GM12892 (cell line): ENCODE measurements at regions not wholly inside any gene's neighbourhood (a gene's known extent, or its start where the extent isn't known, plus 50 kb on each side); places are given as distances from the start of the nearest gene placed in this dataset.

Experiments used
- DNase-seq: peaks from one replicate; pipeline ENCODE4 v3.0.0; 2011; ENCODE audit not compliant: insufficient read length
- FAIRE-seq: peaks from 2 replicates; lab custom pipeline; 2011; peaks lifted over from hg19 to GRCh38; lab: Jason Lieb, UNC
- POLR2A ChIP-seq: IDR thresholded peaks from 2 replicates; pipeline ENCODE4 v1.6.1; 2011; ENCODE audit warnings: low read depth, low read length, control low read depth
- POLR2AphosphoS5 ChIP-seq: IDR thresholded peaks from 2 replicates; pipeline ENCODE4 v1.6.1; 2011; ENCODE audit warnings: low read depth, low read length, control low read depth
- TAF1 ChIP-seq: IDR thresholded peaks from 2 replicates; pipeline ENCODE4 v1.6.1; 2011; ENCODE audit warnings: low read depth, mild to moderate bottlenecking, control low read depth, low read length, borderline replicate concordance

DNA sequence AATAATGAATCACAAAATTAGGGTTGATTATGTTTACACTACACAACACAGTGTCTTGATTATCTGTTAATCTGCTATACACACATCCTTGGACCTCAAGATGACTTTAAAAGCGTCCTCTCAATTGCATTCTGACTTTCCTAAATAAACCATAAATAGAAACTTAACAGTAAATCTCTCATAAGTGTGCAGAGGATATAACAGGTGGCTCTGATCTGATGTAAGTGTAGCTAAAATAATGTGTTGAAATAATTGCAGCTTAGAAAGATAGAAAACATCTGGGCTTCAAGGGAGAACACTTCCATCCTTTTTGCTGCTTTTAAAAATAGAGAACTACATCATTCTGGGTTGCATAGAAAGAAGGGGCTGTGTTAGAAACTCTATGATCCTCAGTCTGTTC is 78.4 kb upstream of the EFEMP1 start:
- FAIRE-seq (no peak), DNase-seq (no peak)
- TF ChIP-seq POLR2A: no peak
- no peak for TF ChIP-seq POLR2AphosphoS5
- no peak for TF ChIP-seq TAF1

DNA sequence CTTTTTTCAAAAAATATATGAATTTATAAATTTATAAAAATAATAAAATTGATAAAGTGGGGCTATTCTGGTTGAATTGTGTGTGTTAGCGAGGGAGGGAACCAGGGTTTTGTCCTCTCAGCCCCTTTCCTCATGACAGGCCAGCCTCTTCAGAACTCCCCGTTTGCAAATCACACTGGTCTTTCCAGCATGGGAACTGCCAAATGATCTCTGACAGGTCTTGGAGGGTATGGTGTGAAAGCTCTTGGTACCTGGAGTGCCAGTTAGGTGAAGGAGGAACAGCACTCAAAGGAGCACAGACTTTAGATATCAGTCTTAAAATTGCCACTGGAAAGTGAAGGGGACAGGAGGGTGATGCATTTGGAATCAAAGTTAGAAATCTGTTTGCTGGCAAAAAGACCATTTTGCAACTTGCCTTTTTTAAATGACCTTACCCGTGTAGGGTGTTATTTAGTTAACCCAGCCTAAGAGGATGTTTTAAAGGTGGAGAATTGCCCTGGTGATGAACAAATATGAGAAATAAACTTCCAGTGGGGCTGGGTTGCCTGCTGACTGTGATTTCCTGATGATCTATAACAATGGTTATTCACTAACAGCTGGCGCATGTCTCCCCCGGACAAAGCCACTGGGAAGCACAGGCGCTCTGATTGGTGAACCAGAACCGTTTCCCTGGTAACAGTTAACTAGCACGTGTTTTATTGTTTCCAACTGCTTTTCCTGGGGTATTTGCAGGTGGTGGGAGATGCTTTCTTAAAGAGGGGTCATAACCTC is 85.3 kb upstream of the EFEMP1 start:
- no peak for FAIRE-seq
- DNase-seq: no peak
- no peak for TF ChIP-seq POLR2AphosphoS5
- no peak for TF ChIP-seq POLR2A
- no peak for TF ChIP-seq TAF1

DNA sequence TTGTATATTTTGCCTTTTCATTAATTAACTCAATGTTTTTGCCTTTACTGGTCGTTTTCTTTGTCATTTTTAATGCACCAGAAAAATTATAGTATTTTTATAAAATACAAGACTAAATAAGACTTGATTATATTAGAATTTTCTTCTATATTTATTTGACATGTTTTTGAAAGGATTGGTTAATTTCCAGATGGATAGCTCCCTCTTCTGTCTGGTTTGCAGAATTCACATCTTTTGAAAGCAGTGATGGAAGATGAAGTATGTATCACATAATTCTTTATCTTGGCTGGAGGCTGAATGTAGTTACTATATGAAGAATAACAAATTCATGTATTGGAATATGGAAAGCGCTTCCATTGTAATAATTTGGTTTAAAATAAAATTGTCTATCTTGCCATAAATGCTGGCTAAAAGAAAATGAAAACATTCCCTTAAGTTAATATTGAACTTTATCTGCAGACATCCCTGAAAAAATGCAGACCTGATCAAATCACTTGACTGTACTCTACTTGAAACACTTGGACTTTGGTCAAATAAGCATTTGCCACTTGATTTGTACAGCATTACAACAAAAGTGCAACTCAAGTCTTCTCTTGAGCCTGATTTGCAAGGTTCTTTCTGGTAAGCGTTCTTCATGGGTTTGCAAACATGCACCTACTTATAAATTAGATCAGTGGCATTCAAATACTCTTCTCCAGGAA is 86.3 kb upstream of the EFEMP1 start:
- TF ChIP-seq TAF1: no peak
- no peak for TF ChIP-seq POLR2AphosphoS5
- TF ChIP-seq POLR2A: no peak
- DNase-seq (no peak), FAIRE-seq (no peak)

DNA sequence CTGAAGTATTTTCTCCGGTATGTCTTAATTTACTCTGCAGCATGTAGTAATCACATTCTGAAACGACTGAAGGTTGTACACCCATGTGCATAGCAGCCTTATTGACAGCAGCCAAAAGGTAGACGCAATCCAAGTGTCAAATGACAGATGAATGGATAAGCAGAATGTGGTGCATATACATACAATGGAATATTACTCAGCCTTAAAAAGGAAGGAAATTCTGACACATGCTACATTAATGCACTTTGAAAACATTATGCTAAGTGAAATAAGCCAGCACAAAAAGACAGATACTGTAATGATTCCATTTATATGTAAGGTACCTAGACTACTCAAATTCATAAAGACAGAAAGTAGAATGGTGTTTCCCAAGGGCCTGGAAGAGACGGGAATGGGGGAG is 88.0 kb upstream of the EFEMP1 start:
- no peak for FAIRE-seq
- no peak for TF ChIP-seq POLR2AphosphoS5
- TF ChIP-seq TAF1: no peak
- TF ChIP-seq POLR2A: no peak
- no peak for DNase-seq

DNA sequence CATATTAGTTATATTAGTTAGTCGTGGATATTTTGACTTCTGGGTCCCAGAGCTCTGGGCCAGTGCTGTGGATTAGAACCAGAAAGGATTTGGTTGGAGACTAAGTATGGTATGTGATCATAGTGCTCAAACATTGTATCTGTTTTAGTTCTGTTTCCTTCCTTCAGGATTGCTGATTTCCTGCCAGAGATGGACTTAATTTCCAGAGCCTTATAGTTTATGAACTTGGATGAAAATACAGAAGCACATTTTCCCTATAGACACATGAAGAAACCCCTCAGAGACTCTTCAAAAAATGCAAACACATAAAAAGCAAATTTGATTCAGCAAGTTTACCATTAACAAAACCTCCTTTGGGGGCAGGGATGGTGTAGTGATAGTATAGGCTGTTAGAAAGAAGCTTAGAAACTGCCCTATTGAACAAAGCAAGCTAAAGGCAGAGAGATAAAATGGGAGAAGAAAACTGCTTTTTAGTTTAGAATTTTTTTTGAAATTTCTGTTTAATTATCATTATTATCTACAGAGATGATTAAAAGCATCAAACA is 88.7 kb upstream of the EFEMP1 start:
- DNase-seq (no peak), FAIRE-seq (no peak)
- TF ChIP-seq POLR2AphosphoS5 (no peak), POLR2A (no peak), TAF1 (no peak)

DNA sequence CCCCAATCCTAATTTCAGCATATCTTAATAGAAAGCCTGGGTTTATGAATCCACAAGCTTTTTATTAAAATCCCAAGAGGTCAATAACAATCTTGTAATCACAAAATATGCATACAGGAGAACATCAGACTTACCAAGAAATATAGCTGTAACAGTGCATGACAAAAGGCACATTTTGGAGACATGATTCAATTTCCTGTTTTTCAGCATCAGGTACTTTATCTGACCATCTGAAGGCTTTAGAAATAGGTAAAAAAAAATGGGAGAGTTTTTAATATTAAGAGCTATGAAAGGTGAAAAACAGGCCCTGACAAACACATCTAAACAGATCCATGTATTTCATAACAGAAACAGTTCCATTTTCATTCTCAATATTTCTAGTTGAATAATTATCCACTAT is 89.9 kb upstream of the EFEMP1 start:
- TF ChIP-seq POLR2AphosphoS5 (no peak), TAF1 (no peak), POLR2A (no peak)
- FAIRE-seq: no peak
- DNase-seq: no peak

DNA sequence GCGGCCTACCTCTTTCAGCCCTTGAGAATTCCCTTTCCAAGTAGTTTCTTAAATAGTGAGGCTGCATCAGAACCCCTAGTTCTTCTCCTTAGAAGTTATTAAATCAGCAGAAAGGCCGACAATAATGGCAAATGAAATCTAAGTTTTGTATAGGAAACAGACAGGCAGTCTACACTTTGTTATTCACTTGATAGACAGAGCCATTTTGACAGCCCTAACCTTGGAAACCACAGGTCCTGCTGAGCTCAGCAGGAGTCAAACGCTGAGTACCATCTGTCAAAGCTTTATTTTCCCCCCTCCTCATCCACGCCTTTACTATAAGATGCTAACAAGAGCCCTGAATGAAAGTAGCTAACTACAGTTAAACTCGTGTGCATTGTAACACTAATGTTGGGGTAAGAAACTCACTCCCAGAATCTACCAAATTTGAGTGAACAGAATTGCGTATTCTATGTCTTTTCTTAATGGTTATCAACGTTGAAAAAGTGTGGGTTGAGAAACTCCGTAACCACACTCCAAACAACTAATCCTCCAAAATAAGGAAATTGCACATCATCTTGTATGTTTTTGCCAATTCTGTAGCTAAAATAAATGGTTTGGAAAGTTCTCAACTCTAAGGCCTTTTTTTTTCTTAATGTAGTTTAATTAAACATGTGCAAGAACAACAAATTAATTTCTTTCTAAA is 90.6 kb upstream of the EFEMP1 start:
- TF ChIP-seq POLR2AphosphoS5: no peak
- no peak for TF ChIP-seq TAF1
- TF ChIP-seq POLR2A: no peak
- FAIRE-seq (no peak), DNase-seq (no peak)

DNA sequence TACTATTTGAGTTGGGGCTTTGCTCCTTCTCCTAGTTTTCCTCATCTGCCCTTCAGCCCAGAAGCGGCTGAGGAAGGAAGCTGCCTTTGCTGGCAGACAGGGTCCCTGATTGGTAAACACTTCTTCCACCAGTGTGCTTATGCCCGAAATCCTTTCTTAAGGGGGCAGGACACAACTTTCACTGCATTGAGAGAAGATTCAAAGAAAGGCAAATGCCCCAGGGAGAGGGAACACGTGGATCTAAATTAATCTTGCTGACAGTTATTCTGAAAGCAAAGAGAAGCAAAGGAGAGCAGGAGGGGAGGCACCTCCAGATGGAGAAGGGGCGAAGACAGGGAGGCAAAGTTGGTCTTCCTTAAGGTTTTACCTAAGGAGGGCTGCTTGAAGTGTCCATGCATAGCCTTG is 92.1 kb upstream of the EFEMP1 start:
- no peak for DNase-seq
- FAIRE-seq: no peak
- TF ChIP-seq POLR2AphosphoS5 (no peak), TAF1 (no peak), POLR2A (no peak)

DNA sequence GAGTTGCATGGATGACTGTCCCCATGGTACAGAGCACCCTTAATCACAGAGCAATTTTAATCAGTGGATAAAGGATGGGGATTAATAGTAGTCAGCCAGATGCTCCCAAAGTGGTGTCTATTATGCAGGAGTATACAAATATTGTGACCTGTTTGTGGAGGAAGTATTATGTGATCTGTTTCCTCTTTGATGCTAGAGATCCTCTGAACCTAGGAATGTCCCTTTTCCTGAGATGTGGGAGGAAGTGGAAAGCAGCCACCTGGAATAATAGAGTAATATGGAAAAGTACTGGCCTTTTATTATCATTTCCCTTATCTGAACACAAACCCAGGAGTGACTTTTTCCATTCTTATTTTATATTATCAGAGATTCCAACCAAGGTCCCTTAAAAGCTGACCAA is 94.2 kb upstream of the EFEMP1 start:
- TF ChIP-seq TAF1 (no peak), POLR2A (no peak), POLR2AphosphoS5 (no peak)
- DNase-seq: no peak
- no peak for FAIRE-seq

DNA sequence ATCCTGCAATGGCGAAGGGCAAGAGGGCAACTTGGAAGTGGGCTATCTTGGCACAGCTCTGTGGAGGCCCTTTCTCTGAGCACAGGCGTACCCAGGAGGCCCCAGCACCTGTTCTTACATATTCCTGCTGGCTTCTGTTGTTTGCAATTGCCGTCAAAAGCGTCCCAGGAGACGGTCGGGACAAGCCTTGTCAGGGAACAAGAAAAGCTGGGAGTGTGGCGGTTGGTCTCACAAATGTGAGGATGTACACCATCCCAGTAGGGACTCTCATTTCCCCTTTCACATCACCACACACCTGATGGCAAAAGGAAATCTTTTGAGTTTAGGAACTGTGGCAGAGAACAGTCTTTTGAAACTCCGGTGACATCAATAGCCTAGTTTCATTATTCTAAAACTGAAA is 94.7 kb upstream of the EFEMP1 start:
- no peak for DNase-seq
- no peak for FAIRE-seq
- TF ChIP-seq TAF1: no peak
- TF ChIP-seq POLR2AphosphoS5: no peak
- no peak for TF ChIP-seq POLR2A

DNA sequence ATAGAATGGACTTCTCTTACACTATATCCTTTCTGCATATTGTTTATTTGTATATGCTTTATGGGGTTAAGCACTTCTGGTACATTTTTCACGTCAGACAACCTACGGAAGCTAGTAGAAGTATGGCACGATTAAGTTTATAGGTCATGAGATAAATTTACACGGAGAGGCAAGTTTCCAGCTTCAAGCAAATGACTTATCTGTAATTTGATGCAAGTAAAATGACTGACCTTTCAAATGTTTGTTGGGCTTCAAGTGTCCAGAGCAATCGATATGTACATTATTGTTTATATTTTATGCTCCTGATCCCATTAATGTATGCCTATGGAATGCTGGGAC is 97.5 kb upstream of the EFEMP1 start:
- TF ChIP-seq POLR2AphosphoS5: no peak
- no peak for TF ChIP-seq TAF1
- no peak for TF ChIP-seq POLR2A
- FAIRE-seq: no peak
- DNase-seq: no peak

DNA sequence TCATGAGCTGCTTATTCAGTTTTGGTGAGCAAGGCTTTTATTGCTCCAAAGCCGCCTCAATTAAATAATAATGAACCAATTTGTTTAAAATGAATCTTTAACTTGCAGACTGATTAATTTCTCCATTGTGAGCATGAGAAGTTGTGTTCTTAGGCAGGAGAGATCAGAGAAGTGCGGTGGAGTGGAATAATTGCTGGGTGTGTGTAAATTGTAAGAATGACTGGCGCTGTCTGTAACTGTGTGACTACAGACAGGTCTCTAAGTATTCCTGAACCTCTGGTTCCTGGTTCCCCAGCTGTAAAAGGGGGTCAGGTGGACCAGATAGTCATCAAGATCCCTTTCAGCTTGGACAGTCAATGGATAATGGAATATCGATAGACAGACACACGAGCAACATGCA is 98.0 kb upstream of the EFEMP1 start:
- DNase-seq (no peak), FAIRE-seq (no peak)
- TF ChIP-seq POLR2A: no peak
